ENCODE measurements at regions not wholly inside any gene's neighbourhood (a gene's known extent, or its start where the extent isn't known, plus 50 kb on each side); places are given as distances from the start of the nearest gene placed in this dataset.

DNA sequence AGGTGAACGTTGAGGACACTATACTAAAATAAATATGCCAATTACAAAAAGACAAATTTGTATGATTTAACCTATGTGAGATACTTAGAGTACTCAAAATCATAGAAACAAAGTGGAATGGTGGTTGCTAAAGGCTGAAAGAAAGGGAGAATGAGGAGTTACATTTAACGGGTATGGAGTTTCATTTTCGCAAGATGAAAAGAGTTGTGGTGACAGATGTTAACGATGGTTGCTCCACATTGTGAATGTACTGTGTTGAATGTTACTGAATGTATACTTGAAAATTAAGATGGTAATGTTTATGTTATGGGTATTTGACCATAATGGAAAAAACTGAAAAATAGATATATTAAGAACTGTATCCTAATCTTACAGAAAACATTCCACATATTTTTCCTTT is 51.3 kb upstream of the MOCS2 start:
- TF ChIP-seq CTCF (IDR thresholded peaks at IDR 0.05; ENCODE audit: low read depth, low read length), result no peak
- DNase-seq (ENCODE audit: extremely low read depth, low read depth), result no peak

GRCh38 chr5:53161876-53162275 is 52.3 kb upstream of the MOCS2 start:
- no peak for DNase-seq (ENCODE audit: extremely low read depth, low read depth)
- TF ChIP-seq CTCF (IDR thresholded peaks at IDR 0.05; ENCODE audit: low read depth, low read length), result no peak

- no peak for TF ChIP-seq CTCF (IDR thresholded peaks at IDR 0.05; ENCODE audit: low read depth, low read length)
Measured at GRCh38 chr5:53164478-53165165, 55.1 kb upstream of the MOCS2 start.

DNA sequence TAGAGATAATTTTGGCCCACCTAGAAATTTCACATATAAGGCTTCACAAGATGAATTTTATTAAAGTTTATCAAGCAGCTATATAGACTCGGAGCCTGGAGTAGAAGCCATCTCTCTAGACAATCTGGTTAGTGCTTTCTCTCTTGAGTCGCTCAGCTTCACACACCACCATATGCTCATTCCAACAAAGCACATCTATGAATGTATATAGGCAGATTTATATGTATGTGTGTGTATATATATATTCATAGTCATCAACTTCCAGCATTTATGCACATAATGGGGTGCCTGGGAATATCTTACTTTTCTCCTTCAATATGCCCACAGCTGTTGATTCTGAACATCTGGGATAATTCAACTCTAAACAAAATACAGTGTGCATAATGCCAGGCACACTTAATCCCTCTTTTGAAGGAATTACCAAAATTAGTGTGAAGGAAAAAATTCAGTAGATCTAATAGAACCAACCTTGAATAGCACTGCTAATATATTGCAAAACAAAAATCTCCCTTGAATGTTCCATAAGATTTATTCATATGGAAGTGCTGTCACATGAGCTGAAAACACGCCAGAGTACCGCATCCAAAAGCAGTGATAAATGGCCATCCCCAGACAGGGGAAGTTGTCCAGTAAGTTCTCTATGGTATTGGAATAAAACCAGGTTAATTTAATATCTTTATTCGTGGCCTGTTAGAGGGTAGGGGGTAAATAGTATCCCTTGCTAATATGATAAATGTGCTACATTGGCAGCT is 56.0 kb upstream of the MOCS2 start:
- no peak for DNase-seq (ENCODE audit: extremely low read depth, low read depth)
- no peak for TF ChIP-seq CTCF (IDR thresholded peaks at IDR 0.05; ENCODE audit: low read depth, low read length)

More at GRCh38 chr5:53164478-53165165, 55.1 kb upstream of the MOCS2 start:
- DNase-seq (ENCODE audit: extremely low read depth, low read depth), result no peak

GRCh38 chr5:53166183-53166495 is 56.6 kb upstream of the MOCS2 start:
- TF ChIP-seq CTCF (IDR thresholded peaks at IDR 0.05; ENCODE audit: low read depth, low read length), result no peak
- no peak for DNase-seq (ENCODE audit: extremely low read depth, low read depth)

DNA sequence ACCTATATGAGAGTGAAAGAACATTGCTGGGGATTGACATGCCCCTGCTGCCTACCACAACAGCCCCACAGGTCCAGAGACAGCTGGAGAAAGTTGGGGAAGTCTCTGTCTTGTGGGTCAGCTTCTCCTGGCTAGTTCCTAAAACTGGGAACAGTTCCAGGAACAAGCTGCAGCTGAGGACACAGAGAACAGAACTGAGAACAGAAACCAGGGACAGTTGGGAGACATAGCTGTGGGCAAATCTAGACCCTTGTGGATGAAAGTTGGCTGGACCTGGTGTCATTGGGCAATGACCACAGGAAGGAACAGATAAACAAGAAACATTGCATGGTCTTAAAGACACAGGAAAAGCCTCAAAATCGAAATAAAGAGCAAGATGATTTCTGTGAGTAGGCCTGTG is 58.3 kb upstream of the MOCS2 start:
- no peak for DNase-seq (ENCODE audit: extremely low read depth, low read depth)
- no peak for TF ChIP-seq CTCF (IDR thresholded peaks at IDR 0.05; ENCODE audit: low read depth, low read length)

DNA sequence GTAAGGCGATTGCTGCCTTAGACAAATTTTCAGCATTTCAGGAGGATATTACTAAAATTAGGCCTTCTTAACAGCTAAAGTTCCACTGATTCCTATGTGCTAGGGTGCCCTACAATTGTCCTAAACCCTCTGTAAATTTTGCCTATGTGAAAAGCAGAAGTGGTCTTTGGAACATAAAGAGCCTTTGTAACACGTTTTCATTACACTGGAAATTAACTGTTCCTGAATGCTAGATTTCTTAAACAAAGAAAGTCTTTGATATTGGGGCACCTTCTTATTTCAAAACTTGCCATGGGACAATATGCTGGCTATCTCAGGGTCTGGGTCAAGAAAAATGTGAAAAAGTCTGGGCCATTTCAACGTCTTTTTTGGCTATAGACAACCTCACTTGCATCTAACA is 60.4 kb upstream of the MOCS2 start:
- no peak for TF ChIP-seq CTCF (IDR thresholded peaks at IDR 0.05; ENCODE audit: low read depth, low read length)

More for the DNA sequence above, 60.4 kb upstream of the MOCS2 start:
- DNase-seq (ENCODE audit: extremely low read depth, low read depth), result no peak

Data from AG09319 (cell line).